GM12874 (cell line): ENCODE measurements at regions not wholly inside any gene's neighbourhood (a gene's known extent, or its start where the extent isn't known, plus 50 kb on each side); places are given as distances from the start of the nearest gene placed in this dataset.

Experiments used
- CTCF ChIP-seq: IDR thresholded peaks from 2 replicates; pipeline ENCODE4 v1.5.1; 2011; ENCODE audit warnings: low read depth, mild to moderate bottlenecking, control low read depth, low read length, moderate library complexity; ENCODE audit not compliant: insufficient read depth

GRCh38 chr10:129099992-129100391 is 367.0 kb upstream of the MGMT start:
- no peak for TF ChIP-seq CTCF

- no peak for TF ChIP-seq CTCF
Measured at GRCh38 chr10:129101232-129101980, 365.6 kb upstream of the MGMT start.

GRCh38 chr10:129102906-129103693 is 363.9 kb upstream of the MGMT start:
- TF ChIP-seq CTCF, result no peak

GRCh38 chr10:129104266-129105045 is 362.6 kb upstream of the MGMT start:
- no peak for TF ChIP-seq CTCF

GRCh38 chr10:129105266-129105665 is 361.8 kb upstream of the MGMT start:
- TF ChIP-seq CTCF, result no peak

GRCh38 chr10:129106314-129106713 is 360.7 kb upstream of the MGMT start:
- no peak for TF ChIP-seq CTCF

- no peak for TF ChIP-seq CTCF
Measured at GRCh38 chr10:129107525-129107924, 359.5 kb upstream of the MGMT start.
